HepG2 (cell line): ENCODE measurements at regions not wholly inside any gene's neighbourhood (a gene's known extent, or its start where the extent isn't known, plus 50 kb on each side); places are given as distances from the start of the nearest gene placed in this dataset.

Experiments
- ATAC-seq: fragments of 200-7000 bp; cut with Tn5 transposase; 3 replicates; pipeline ENCODE4 v1.9.1; 2020; ENCODE audit warnings: mild to moderate bottlenecking, moderate library complexity
- BruUV-seq: library from RNA; stranded (reverse); fragments of 400-500 nt; replicated peaks from 2 replicates; lab custom pipeline; 2021; lab: Mats Ljungman, UMichigan
- CTCF ChIA-PET: fragments of 300-600 bp; formaldehyde crosslinking; extraction: SDS; loops from one replicate; lab custom pipeline; 2021; ENCODE audit warnings: low total read pairs, inconsistent platforms, low intra/inter-chr PET ratio; lab: Yijun Ruan, JAX
- POLR2A ChIA-PET: fragments of 350-600 bp; sonication (Branson Sonifier 250); formaldehyde crosslinking; loops from one replicate; lab custom pipeline; 2020; ENCODE audit warnings: antibody characterized with exemption, inconsistent platforms; lab: Yijun Ruan, JAX
- DNase-seq: peaks from one replicate; pipeline ENCODE4 v3.0.0-alpha.2; 2015; ENCODE audit warnings: low spot score
- FAIRE-seq: peaks from 3 replicates; lab custom pipeline; 2011; peaks lifted over from hg19 to GRCh38; lab: Jason Lieb, UNC
- H2AFZ ChIP-seq: one replicate; pipeline ENCODE4 v1.6.1; 2011; ENCODE audit warnings: low read length, inconsistent platforms
- H3K27ac ChIP-seq: fragments of 300-600 bp; 3 replicates; pipeline ENCODE4 v1.8.0; 2011; ENCODE audit warnings: mixed run types, mild to moderate bottlenecking, mixed read lengths, low read length, inconsistent platforms; ENCODE audit not compliant: insufficient read depth; ENCODE audit errors: extremely low read length
- H3K27me3 ChIP-seq, 2 experiments: fragments of 200-600 bp in 1 of 2; 2 replicates in 1 of 2; 3 replicates in 1 of 2; pipeline versions ENCODE4 v1.6.0 to v1.8.0; 2011; ENCODE audit warnings: low read length in 2 of 2, mild to moderate bottlenecking in 2 of 2, moderate library complexity in 2 of 2, inconsistent platforms in 1 of 2; ENCODE audit not compliant: insufficient read depth in 2 of 2, control insufficient read depth in 1 of 2
- H3K36me3 ChIP-seq, 2 experiments: fragments of 200-600 bp in 1 of 2; replicated peaks in 1 of 2; 2 replicates in 1 of 2; 3 replicates in 1 of 2; pipeline versions ENCODE4 v1.5.1 to v1.8.0; 2011; ENCODE audit warnings: low read length in 2 of 2, inconsistent platforms in 1 of 2; ENCODE audit not compliant: insufficient read depth in 2 of 2, control insufficient read depth in 1 of 2
- H3K4me1 ChIP-seq: 2 replicates; pipeline ENCODE4 v1.5.1; 2012; ENCODE audit warnings: low read length, inconsistent platforms; ENCODE audit not compliant: insufficient read depth
- H3K4me2 ChIP-seq: 2 replicates; pipeline ENCODE4 v1.6.0; 2011; ENCODE audit warnings: low read depth, low read length, inconsistent platforms
- H3K4me3 ChIP-seq, 3 experiments: fragments of 200-600 bp in 1 of 3; sonication (generic), shearing (Covaris generic) in 1 of 3; replicated peaks in 1 of 3; 2 replicates each; pipeline ENCODE4 v1.5.1; 2011 to 2016; ENCODE audit warnings: low read length in 3 of 3, inconsistent platforms in 2 of 3, low read depth in 2 of 3, mild to moderate bottlenecking in 2 of 3, control low read depth in 1 of 3, mixed read lengths in 1 of 3; ENCODE audit not compliant: insufficient read depth in 1 of 3
- H3K79me2 ChIP-seq: one replicate; pipeline ENCODE4 v1.6.1; 2011; ENCODE audit warnings: low read length, inconsistent platforms; ENCODE audit not compliant: insufficient read depth
- H3K9ac ChIP-seq: 2 replicates; pipeline ENCODE4 v1.6.0; 2011; ENCODE audit warnings: mild to moderate bottlenecking, low read depth, low read length, inconsistent platforms; ENCODE audit not compliant: insufficient read depth
- H3K9me3 ChIP-seq: 2 replicates; pipeline ENCODE4 v1.5.1; 2012; ENCODE audit warnings: mild to moderate bottlenecking, low read length
- H4K20me1 ChIP-seq: 2 replicates; pipeline ENCODE4 v1.6.0; 2011; ENCODE audit warnings: inconsistent platforms, mild to moderate bottlenecking, low read length, moderate library complexity; ENCODE audit not compliant: insufficient read depth
- MAFF ChIP-seq: IDR thresholded peaks from 2 replicates; pipeline ENCODE4 v1.6.1; 2011; ENCODE audit warnings: low read depth, low read length, improper control_type of control experiment
- MAFK ChIP-seq, 2 experiments: IDR thresholded peaks in 1 of 2; conservative IDR thresholded peaks in 1 of 2; 2 replicates each; pipeline ENCODE4 v1.6.1; 2011; ENCODE audit warnings: improper control_type of control experiment in 2 of 2, low read length in 2 of 2
- MBD4 ChIP-seq: IDR thresholded peaks from 2 replicates; pipeline ENCODE4 v1.6.1; 2012; ENCODE audit warnings: low read length, inconsistent platforms, borderline replicate concordance
- NBN ChIP-seq: fragments of 450-650 bp; conservative IDR thresholded peaks from 2 replicates; pipeline ENCODE4 v1.6.1; 2017
- REL ChIP-seq: sonication (generic); formaldehyde crosslinking; conservative IDR thresholded peaks from 2 replicates; pipeline ENCODE4 v1.8.0; 2022; ENCODE audit warnings: mild to moderate bottlenecking, missing genetic modification reagents, moderate library complexity
- ZNF563 ChIP-seq: sonication (generic); formaldehyde crosslinking; IDR thresholded peaks from 2 replicates; pipeline ENCODE4 v1.8.0; 2022; ENCODE audit warnings: mild to moderate bottlenecking, moderate library complexity, missing genetic modification reagents
- ZNF772 ChIP-seq: sonication (generic); formaldehyde crosslinking; IDR thresholded peaks from 2 replicates; pipeline ENCODE4 v1.5.0; 2020; ENCODE audit warnings: mild to moderate bottlenecking, missing genetic modification reagents
- WGBS: methylation state at CpG from one replicate; pipeline ENCODE4 v1.1.6; 2017; ENCODE audit warnings: low lambda C conversion rate; 5-methylcytosine and 5-hydroxymethylcytosine counted together
- in situ Hi-C: cut with HindIII; loops from 2 replicates; pipeline ENCODE4 v1.10.0; 2017; ENCODE audit warnings: low pct_unique_long_range_greater_than_20kb; ENCODE audit not compliant: extremely low pct_ligation_motif_present
- intact Hi-C: fragments of 100-400 bp; cut with micrococcal nuclease; formaldehyde crosslinking; loops from one replicate; pipeline ENCODE4 v1.10.0; 2022; ENCODE audit not compliant: unreplicated experiment
- TF ChIP-seq, protein P1 (sequence below): IDR thresholded peaks from 2 replicates; pipeline ENCODE4 v1.6.1; 2016; ENCODE audit warnings: low read depth, missing genetic modification reagents, missing compliant biosample characterization

DNA sequence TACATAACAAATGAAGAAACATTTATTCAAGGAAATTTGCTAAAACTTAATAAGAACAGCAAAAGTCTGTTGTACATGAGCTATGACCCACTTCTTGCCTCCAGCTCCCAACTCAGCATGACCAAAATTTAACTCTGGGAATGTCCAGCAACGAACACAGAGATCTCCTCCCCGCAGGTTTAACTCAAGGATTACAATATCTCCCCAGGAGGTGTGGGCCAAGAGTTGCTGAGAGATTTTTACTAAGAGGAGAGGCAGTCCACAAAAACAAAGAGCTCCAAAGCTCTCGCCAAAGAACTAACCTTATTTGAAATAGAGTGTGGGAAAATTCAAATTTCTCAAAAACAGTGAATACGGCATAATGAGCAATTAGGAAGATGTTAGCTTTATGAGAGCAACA is 318.5 kb downstream of the GRB14 start (continued):
- TF ChIP-seq REL (no peak), NBN (no peak), MBD4 (no peak), ZNF772 (CRISPR knock-in tag) (no peak)

DNA sequence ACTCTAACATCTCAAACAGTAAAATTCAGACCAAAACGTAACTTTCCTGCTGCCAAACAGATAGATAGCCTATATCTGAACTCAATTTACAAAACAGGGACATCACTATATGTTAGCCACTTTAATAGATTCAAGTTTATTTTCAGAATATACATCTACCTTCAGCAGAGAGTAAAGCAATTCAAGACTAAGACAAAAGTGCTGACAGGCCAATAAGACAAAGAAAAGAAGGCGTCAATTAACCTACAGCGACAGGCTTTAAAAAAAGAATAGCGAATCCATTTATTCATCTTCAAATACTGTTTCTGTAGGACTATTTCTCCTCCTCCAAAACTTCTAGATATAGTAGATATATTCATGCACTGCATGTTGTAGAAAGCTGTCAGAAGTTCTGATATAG is 333.0 kb downstream of the GRB14 start:
- Histone ChIP-seq H3K79me2 (no peaks in the 10 kb centered on the region), H3K27ac (no peak overlapping the region), H3K9me3 (no peaks in the 10 kb centered on the region), H3K4me3 (no peak overlapping the region), H4K20me1 (no peaks in the 10 kb centered on the region), H3K36me3 (no peaks in the 10 kb centered on the region), H3K9ac (no peak overlapping the region), H3K4me1 (no peaks in the 10 kb centered on the region), H3K4me2 (no peak overlapping the region), H3K27me3 (no peaks in the 10 kb centered on the region; a peak in 1 of 5 replicates), H2AFZ (no peak overlapping the region)
- TF ChIP-seq, protein P1, sequence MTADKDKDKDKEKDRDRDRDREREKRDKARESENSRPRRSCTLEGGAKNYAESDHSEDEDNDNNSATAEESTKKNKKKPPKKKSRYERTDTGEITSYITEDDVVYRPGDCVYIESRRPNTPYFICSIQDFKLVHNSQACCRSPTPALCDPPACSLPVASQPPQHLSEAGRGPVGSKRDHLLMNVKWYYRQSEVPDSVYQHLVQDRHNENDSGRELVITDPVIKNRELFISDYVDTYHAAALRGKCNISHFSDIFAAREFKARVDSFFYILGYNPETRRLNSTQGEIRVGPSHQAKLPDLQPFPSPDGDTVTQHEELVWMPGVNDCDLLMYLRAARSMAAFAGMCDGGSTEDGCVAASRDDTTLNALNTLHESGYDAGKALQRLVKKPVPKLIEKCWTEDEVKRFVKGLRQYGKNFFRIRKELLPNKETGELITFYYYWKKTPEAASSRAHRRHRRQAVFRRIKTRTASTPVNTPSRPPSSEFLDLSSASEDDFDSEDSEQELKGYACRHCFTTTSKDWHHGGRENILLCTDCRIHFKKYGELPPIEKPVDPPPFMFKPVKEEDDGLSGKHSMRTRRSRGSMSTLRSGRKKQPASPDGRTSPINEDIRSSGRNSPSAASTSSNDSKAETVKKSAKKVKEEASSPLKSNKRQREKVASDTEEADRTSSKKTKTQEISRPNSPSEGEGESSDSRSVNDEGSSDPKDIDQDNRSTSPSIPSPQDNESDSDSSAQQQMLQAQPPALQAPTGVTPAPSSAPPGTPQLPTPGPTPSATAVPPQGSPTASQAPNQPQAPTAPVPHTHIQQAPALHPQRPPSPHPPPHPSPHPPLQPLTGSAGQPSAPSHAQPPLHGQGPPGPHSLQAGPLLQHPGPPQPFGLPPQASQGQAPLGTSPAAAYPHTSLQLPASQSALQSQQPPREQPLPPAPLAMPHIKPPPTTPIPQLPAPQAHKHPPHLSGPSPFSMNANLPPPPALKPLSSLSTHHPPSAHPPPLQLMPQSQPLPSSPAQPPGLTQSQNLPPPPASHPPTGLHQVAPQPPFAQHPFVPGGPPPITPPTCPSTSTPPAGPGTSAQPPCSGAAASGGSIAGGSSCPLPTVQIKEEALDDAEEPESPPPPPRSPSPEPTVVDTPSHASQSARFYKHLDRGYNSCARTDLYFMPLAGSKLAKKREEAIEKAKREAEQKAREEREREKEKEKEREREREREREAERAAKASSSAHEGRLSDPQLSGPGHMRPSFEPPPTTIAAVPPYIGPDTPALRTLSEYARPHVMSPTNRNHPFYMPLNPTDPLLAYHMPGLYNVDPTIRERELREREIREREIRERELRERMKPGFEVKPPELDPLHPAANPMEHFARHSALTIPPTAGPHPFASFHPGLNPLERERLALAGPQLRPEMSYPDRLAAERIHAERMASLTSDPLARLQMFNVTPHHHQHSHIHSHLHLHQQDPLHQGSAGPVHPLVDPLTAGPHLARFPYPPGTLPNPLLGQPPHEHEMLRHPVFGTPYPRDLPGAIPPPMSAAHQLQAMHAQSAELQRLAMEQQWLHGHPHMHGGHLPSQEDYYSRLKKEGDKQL = no peak
- TF ChIP-seq MAFF = peak; percentile 75
- peak; percentile 68 to 80 for TF ChIP-seq MAFK (conservative IDR thresholded peaks at IDR 0.05 in 1 of 2, IDR thresholded peaks at IDR 0.05 in 1 of 2; ENCODE audit: low read length in 2 of 2)
- no peak for TF ChIP-seq ZNF563
- ChIA-PET POLR2A (no interaction called here), CTCF (no interaction called here)
- ATAC-seq (no peak), DNase-seq (no peak), FAIRE-seq (no peak)
- intact Hi-C loops (no loop called here), in situ Hi-C loops (no loop called here)
- 5% methylated on average over 4 of the region's 4 CpGs for WGBS
- BruUV-seq = no TSS peak
